ENCODE measurements at regions not wholly inside any gene's neighbourhood (a gene's known extent, or its start where the extent isn't known, plus 50 kb on each side); places are given as distances from the start of the nearest gene placed in this dataset.
A peak's percentile ranks its signal among the peaks of the same experiment; 100 is the strongest.

- Histone ChIP-seq H4K5ac (ENCODE audit: insufficient read length, low read depth, low read length) (no peak overlapping the region), H3K27ac (ENCODE audit: low read depth, low read length) (no peak overlapping the region), H3K79me1 (ENCODE audit: low read depth, low read length) (no peaks in the 10 kb centered on the region), H2AK5ac (ENCODE audit: low read depth, low read length) (no peak overlapping the region), H3K4me3 (ENCODE audit: extremely low read depth in 1 of 4, insufficient read depth in 2 of 4, low read depth in 3 of 4, low read length in 4 of 4) (no peak overlapping the region), H4K91ac (replicated peaks; ENCODE audit: insufficient read length, low read length) (no peak overlapping the region), H3K4me1 (replicated peaks in 1 of 4; ENCODE audit: control insufficient read depth in 3 of 4, insufficient read depth in 4 of 4, low read length in 3 of 4) (no peaks in the 10 kb centered on the region), H3K27me3 (replicated peaks in 1 of 4; ENCODE audit: control insufficient read depth in 3 of 4, extremely low read depth in 1 of 4, insufficient read depth in 3 of 4, low read length in 3 of 4) (no peaks in the 10 kb centered on the region), H3K23me2 (ENCODE audit: low read depth, low read length) (no peaks in the 10 kb centered on the region; the same call in 1 of the 2 replicates), H3K18ac (ENCODE audit: extremely low read depth, low read length) (no peak overlapping the region), H3K9me3 (ENCODE audit: insufficient read depth in 2 of 2, low read depth in 1 of 2, low read length in 1 of 2) (no peaks in the 10 kb centered on the region), H2BK20ac (ENCODE audit: low read length) (no peak overlapping the region), H2BK120ac (replicated peaks; ENCODE audit: low read depth, low read length) (no peak overlapping the region), H2BK15ac (ENCODE audit: low read length) (no peak overlapping the region), H2BK12ac (ENCODE audit: low read depth, low read length) (no peak overlapping the region), H2AFZ (ENCODE audit: low read length) (no peak overlapping the region), H3K4me2 (ENCODE audit: insufficient read depth in 1 of 2, low read depth in 2 of 2, low read length in 2 of 2) (no peak overlapping the region), H3K36me3 (ENCODE audit: control insufficient read depth in 2 of 4, insufficient read depth in 4 of 4, low read length in 3 of 4) (no peaks in the 10 kb centered on the region), H3K79me2 (ENCODE audit: control insufficient read depth in 1 of 2, insufficient read depth in 2 of 2, low read length in 2 of 2) (no peaks in the 10 kb centered on the region), H4K8ac (ENCODE audit: extremely low read depth, insufficient read depth, low read length) (no peak overlapping the region), H3K9ac (replicated peaks in 1 of 4; ENCODE audit: extremely low read depth in 1 of 4, low read depth in 3 of 4, low read length in 3 of 4) (no peak overlapping the region), H2BK5ac (ENCODE audit: low read depth, low read length) (no peak overlapping the region), H3K23ac (ENCODE audit: insufficient read length) (no peak overlapping the region), H3K4ac (replicated peaks; ENCODE audit: insufficient read length, low read depth, low read length) (no peak overlapping the region), H3K14ac (ENCODE audit: insufficient read length) (no peak overlapping the region), H3K56ac (replicated peaks; ENCODE audit: insufficient read length, low read depth, low read length) (no peak overlapping the region), H4K20me1 (replicated peaks in 1 of 2; ENCODE audit: control insufficient read depth in 1 of 2, insufficient read depth in 2 of 2, low read length in 2 of 2) (no peaks in the 10 kb centered on the region)
- DNase-seq (ENCODE audit: low read depth in 1 of 2, low spot score in 2 of 2) (no peak), FAIRE-seq (no peak)
- TF ChIP-seq ATF2 (IDR thresholded peaks at IDR 0.05; ENCODE audit: low read length), result no peak
- no peak for TF ChIP-seq NANOG (IDR thresholded peaks at IDR 0.05; ENCODE audit: insufficient read depth, low read depth, low read length, poor library complexity, severe bottlenecking)
- TF ChIP-seq SP2 (IDR thresholded peaks at IDR 0.05; ENCODE audit: low read length), result no peak
- peak; percentile 92 for TF ChIP-seq CEBPB (IDR thresholded peaks at IDR 0.05; ENCODE audit: low read depth, low read length)
- TF ChIP-seq TCF12 (IDR thresholded peaks at IDR 0.05; ENCODE audit: low read depth, low read length), result no peak
- CTCF ChIA-PET (ENCODE audit: partially characterized antibody), result interaction anchor here (1.3 to 4.1 kb wide), 2 partner anchors 12 to 128 kb away, joined by 3 to 23 read pairs; no protein-coding TSS in a partner anchor
- 88% methylated on average over 3 of the region's 3 CpGs; no CpG with 5 or more reads in 1 of the 2 experiments for WGBS, 2 experiments (ENCODE audit: extremely low coverage in 1 of 2, insufficient coverage in 1 of 2, insufficient read length in 1 of 2, insufficient replicate concordance in 2 of 2, low coverage in 1 of 2, low lambda C conversion rate in 2 of 2, missing lambda C conversion rate in 1 of 2)
- POLR2A ChIA-PET (ENCODE audit: partially characterized antibody), result no interaction called here
Measured at GRCh38 chr12:62135553-62136200, 124.5 kb upstream of the USP15 start.
